ENCODE measurements at regions not wholly inside any gene's neighbourhood (a gene's known extent, or its start where the extent isn't known, plus 50 kb on each side); places are given as distances from the start of the nearest gene placed in this dataset.

DNA sequence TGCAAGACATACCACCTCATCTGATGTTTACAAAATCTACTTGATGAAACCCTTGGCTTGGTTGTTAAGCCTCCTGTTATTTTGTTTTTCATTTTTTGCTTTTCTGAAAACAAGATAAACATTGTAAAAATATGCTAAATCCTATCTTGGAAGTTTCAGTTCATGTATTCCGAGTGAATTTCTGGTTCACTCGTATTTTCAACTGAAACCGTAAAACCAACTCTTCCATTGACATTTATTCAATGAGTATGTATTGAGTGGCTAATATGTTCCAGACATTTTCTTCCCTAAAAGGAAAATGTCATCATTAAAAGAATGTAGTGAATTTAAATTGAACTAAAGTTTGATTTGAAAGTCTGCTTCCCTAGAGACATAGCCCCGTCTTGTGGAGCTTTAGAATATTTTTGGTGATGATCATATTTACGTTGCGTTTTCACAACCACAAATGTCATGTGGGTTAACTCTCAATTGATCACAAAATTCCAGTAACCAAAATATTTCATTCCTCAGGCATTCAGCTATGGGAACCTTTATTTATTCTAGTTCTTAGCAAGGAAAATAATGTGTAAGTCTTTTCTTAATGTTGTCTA lies 204.2 kb downstream of the MBD2 start:
- TF ChIP-seq POLR2AphosphoS5 (IDR thresholded peaks at IDR 0.05): no peak
- TF ChIP-seq EP300 (IDR thresholded peaks at IDR 0.05): no peak
- TF ChIP-seq, protein P1, sequence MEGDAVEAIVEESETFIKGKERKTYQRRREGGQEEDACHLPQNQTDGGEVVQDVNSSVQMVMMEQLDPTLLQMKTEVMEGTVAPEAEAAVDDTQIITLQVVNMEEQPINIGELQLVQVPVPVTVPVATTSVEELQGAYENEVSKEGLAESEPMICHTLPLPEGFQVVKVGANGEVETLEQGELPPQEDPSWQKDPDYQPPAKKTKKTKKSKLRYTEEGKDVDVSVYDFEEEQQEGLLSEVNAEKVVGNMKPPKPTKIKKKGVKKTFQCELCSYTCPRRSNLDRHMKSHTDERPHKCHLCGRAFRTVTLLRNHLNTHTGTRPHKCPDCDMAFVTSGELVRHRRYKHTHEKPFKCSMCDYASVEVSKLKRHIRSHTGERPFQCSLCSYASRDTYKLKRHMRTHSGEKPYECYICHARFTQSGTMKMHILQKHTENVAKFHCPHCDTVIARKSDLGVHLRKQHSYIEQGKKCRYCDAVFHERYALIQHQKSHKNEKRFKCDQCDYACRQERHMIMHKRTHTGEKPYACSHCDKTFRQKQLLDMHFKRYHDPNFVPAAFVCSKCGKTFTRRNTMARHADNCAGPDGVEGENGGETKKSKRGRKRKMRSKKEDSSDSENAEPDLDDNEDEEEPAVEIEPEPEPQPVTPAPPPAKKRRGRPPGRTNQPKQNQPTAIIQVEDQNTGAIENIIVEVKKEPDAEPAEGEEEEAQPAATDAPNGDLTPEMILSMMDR (IDR thresholded peaks at IDR 0.05): no peak
